Natural killer cell (primary cell): ENCODE measurements at regions not wholly inside any gene's neighbourhood (a gene's known extent, or its start where the extent isn't known, plus 50 kb on each side); places are given as distances from the start of the nearest gene placed in this dataset.

Experiments
- ATAC-seq, 3 donors: fragments of 150-1000 bp in 2 of 3; fragments of 200-7000 bp in 1 of 3; cut with Tn5 transposase; 1 replicate in 1 of 3; 2 replicates in 2 of 3; pipeline ENCODE4 v1.10.0; 2021; ENCODE audit warnings: mild to moderate bottlenecking in 2 of 3, moderate library complexity in 2 of 3
- DNase-seq, 2 donors: peaks; one replicate each; pipeline versions ENCODE4 v3.0.0 to v3.0.0-alpha.2; 2013 to 2021; ENCODE audit warnings: mixed read lengths in 1 of 2
- H3K27ac ChIP-seq: one replicate; pipeline ENCODE4 v1.5.1; 2013; ENCODE audit warnings: mild to moderate bottlenecking, low read length
- H3K27me3 ChIP-seq: one replicate; pipeline ENCODE4 v1.6.1; 2013; ENCODE audit warnings: low read length; ENCODE audit not compliant: control insufficient read depth, insufficient read depth
- H3K36me3 ChIP-seq: one replicate; pipeline ENCODE4 v1.6.1; 2013; ENCODE audit warnings: low read length; ENCODE audit not compliant: control insufficient read depth, insufficient read depth
- H3K4me1 ChIP-seq: one replicate; pipeline ENCODE4 v1.6.1; 2013; ENCODE audit warnings: low read length; ENCODE audit not compliant: control insufficient read depth, insufficient read depth
- H3K4me3 ChIP-seq: one replicate; pipeline ENCODE4 v1.5.1; 2013; ENCODE audit warnings: low read length
- H3K9me3 ChIP-seq: one replicate; pipeline ENCODE4 v1.6.1; 2013; ENCODE audit warnings: low read length; ENCODE audit not compliant: control insufficient read depth, insufficient read depth
- H3K27ac Mint-ChIP-seq, 2 donors: one replicate each; pipeline ENCODE4 v1.8.0; 2022; ENCODE audit warnings: mild to moderate bottlenecking in 2 of 2, mixed read lengths in 2 of 2, moderate library complexity in 1 of 2
- H3K27me3 Mint-ChIP-seq, 2 donors: one replicate each; pipeline ENCODE4 v1.8.0; 2022; ENCODE audit warnings: low read depth in 2 of 2, mixed read lengths in 2 of 2
- H3K36me3 Mint-ChIP-seq: one replicate; pipeline ENCODE4 v1.8.0; 2022; ENCODE audit warnings: mixed read lengths
- H3K4me1 Mint-ChIP-seq, 2 donors: one replicate each; pipeline ENCODE4 v1.8.0; 2022; ENCODE audit warnings: mixed read lengths in 2 of 2
- H3K4me3 Mint-ChIP-seq: one replicate; pipeline ENCODE4 v1.8.0; 2022; ENCODE audit warnings: mild to moderate bottlenecking, moderate library complexity, mixed read lengths
- H3K9me3 Mint-ChIP-seq, 2 donors: one replicate each; pipeline ENCODE4 v1.8.0; 2022; ENCODE audit warnings: mixed read lengths in 2 of 2
- WGBS: methylation state at CpG from one replicate; pipeline ENCODE4 v1.1.7; 2013; ENCODE audit warnings: missing lambda C conversion rate; ENCODE audit not compliant: insufficient coverage; 5-methylcytosine and 5-hydroxymethylcytosine counted together
- intact Hi-C: fragments of 100-400 bp; cut with micrococcal nuclease; formaldehyde crosslinking; loops from one replicate; pipeline ENCODE4 v1.14.2; 2022
- TF ChIP-seq, protein P1 (sequence below): fragments of 200-600 bp; IDR thresholded peaks from one replicate; pipeline ENCODE4 v1.8.0; 2022; ENCODE audit warnings: antibody characterized with exemption

DNA sequence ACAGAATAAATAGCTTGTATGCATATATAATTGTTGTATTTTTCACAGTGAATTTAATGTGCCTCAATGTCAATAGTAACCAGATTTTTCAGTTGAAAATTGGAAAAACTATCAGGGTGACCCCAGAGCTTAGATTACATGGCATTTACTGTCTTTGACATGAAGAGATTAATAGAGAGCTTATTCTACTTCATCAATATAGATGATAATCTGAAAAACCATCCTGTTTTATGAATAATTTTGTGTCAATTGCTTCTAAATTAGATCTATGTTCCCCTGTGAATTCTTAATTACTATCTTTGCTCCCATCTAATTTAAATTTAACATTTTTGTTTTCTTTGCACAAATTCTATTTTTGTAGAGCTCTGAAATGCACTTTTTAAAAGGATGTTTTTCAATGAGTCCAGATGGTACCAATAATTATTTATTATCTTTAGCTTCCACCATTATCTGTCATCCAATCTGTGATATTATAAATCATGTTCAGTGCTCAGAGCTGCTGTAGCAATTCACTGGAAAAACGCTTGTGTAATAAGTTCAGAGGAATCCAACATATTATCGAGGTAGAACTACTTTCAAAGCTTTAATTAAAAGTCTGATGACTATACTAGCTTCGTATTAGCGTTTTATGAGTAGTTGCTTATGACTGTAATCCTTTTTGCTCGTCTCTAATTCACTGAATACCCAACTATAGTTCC lies 291.4 kb downstream of the JRKL start:
- Mint-ChIP-seq H3K4me1 (no peaks in the 10 kb centered on the region), H3K4me3 (no peak overlapping the region), H3K9me3 (peaks cover 10 to 15% of the 10 kb centered on the region in 2 donors), H3K36me3 (peaks cover 7% of the 10 kb centered on the region), H3K27me3 (no peaks in the 10 kb centered on the region), H3K27ac (no peak overlapping the region)
- no peaks in the 10 kb centered on the region for H3K9me3 ChIP-seq
- WGBS, result 63% methylated on average over 2 of the region's 5 CpGs
- H3K4me1 ChIP-seq, result no peaks in the 10 kb centered on the region
- TF ChIP-seq, protein P1, sequence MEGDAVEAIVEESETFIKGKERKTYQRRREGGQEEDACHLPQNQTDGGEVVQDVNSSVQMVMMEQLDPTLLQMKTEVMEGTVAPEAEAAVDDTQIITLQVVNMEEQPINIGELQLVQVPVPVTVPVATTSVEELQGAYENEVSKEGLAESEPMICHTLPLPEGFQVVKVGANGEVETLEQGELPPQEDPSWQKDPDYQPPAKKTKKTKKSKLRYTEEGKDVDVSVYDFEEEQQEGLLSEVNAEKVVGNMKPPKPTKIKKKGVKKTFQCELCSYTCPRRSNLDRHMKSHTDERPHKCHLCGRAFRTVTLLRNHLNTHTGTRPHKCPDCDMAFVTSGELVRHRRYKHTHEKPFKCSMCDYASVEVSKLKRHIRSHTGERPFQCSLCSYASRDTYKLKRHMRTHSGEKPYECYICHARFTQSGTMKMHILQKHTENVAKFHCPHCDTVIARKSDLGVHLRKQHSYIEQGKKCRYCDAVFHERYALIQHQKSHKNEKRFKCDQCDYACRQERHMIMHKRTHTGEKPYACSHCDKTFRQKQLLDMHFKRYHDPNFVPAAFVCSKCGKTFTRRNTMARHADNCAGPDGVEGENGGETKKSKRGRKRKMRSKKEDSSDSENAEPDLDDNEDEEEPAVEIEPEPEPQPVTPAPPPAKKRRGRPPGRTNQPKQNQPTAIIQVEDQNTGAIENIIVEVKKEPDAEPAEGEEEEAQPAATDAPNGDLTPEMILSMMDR, result no peak
- intact Hi-C loops, result no loop called here
- no peak overlapping the region for H3K27ac ChIP-seq
- no peaks in the 10 kb centered on the region for H3K36me3 ChIP-seq
- ATAC-seq (no peak), DNase-seq (no peak)
- H3K4me3 ChIP-seq, result no peak overlapping the region
- H3K27me3 ChIP-seq, result no peaks in the 10 kb centered on the region

DNA sequence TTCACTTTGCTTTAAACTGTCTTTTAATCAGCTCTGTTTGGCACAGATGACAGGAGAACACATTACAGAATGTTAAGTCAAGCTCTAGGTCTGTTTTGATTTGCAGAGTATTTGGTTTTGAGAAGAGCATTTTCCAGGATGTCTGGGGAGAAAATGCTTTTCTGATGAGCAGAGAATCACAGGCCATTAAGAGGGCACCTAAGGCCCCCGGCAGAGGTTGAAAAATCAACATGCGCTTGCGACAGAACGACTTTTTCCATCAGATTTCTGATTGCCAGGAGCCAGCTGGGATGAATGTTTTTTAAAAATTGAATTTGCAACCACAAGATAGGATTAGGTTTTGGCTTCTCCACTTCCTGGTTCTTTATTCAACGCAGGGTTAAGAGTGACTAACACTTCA lies 304.5 kb downstream of the JRKL start:
- no peak overlapping the region for H3K27ac Mint-ChIP-seq
- no peaks in the 10 kb centered on the region for H3K4me1 ChIP-seq
- H3K9me3 Mint-ChIP-seq, result peaks cover 6 to 8% of the 10 kb centered on the region in 2 donors
- no peaks in the 10 kb centered on the region for H3K9me3 ChIP-seq
- no peaks in the 10 kb centered on the region for H3K27me3 ChIP-seq
- no peak for ATAC-seq
- TF ChIP-seq, protein P1, result no peak
- H3K4me1 Mint-ChIP-seq, result no peaks in the 10 kb centered on the region
- H3K36me3 ChIP-seq, result no peaks in the 10 kb centered on the region
- no peaks in the 10 kb centered on the region for H3K27me3 Mint-ChIP-seq
- 95% methylated on average over 4 of the region's 5 CpGs for WGBS
- no peak for DNase-seq
- no peak overlapping the region for H3K27ac ChIP-seq
- no peak overlapping the region for H3K4me3 Mint-ChIP-seq
- H3K36me3 Mint-ChIP-seq, result no peaks in the 10 kb centered on the region
- intact Hi-C loops, result no loop called here
- no peak overlapping the region for H3K4me3 ChIP-seq

DNA sequence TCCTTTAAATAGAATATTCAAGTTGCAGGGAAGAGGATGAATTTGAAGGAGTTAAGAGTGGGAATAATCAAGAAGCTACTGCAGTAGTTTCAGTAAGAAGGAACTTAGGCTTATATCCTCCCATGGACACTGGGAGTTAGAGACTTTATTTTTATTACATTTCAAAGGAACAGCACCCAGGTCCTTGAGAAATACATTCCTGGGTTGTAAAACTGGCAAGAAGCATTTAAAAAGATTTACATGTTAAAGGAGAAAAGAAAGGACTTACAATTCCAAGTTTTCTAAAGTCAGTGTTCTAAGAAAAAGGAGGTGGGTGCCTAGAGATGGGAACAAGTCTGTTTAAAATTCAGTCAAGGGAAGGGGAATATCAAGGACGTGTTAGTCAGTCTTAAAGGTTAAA lies 306.9 kb downstream of the JRKL start:
- Mint-ChIP-seq H3K27me3 (no peaks in the 10 kb centered on the region), H3K9me3 (peaks cover 7 to 9% of the 10 kb centered on the region in 2 donors), H3K27ac (no peak overlapping the region), H3K36me3 (no peaks in the 10 kb centered on the region), H3K4me3 (no peak overlapping the region), H3K4me1 (no peaks in the 10 kb centered on the region)
- H3K27me3 ChIP-seq, result no peaks in the 10 kb centered on the region
- intact Hi-C loops, result no loop called here
- no peaks in the 10 kb centered on the region for H3K9me3 ChIP-seq
- TF ChIP-seq, protein P1, result no peak
- no peaks in the 10 kb centered on the region for H3K36me3 ChIP-seq
- ATAC-seq (no peak), DNase-seq (no peak)
- WGBS, result 10% methylated on average over 1 of the region's 1 CpG
- no peaks in the 10 kb centered on the region for H3K4me1 ChIP-seq
- no peak overlapping the region for H3K27ac ChIP-seq
- H3K4me3 ChIP-seq, result no peak overlapping the region

DNA sequence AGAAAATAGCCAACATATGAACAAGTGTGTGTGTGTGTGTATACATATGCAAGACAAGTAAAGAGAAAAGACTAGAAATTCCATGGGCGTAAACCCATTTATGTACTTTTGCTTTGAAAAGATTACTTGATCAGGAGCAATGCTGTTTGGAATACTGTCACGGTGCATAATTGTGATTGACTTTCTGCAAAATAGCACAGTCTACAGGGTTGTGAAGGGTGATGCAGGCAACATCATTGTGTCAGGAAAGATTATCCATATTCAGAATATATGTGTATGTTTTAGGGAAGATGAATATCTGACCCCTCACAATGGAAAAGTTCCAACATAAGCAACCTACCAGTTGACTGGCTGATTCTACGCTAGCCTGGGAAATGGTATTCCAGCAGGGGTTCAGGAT lies 307.7 kb downstream of the JRKL start:
- no peaks in the 10 kb centered on the region for H3K36me3 Mint-ChIP-seq
- ATAC-seq (no peak), DNase-seq (no peak)
- Histone ChIP-seq H3K27ac (no peak overlapping the region), H3K4me1 (no peaks in the 10 kb centered on the region), H3K27me3 (no peaks in the 10 kb centered on the region), H3K4me3 (no peak overlapping the region), H3K36me3 (no peaks in the 10 kb centered on the region), H3K9me3 (no peaks in the 10 kb centered on the region)
- TF ChIP-seq, protein P1, result no peak
- H3K27me3 Mint-ChIP-seq, result no peaks in the 10 kb centered on the region
- H3K4me1 Mint-ChIP-seq, result no peaks in the 10 kb centered on the region
- intact Hi-C loops, result no loop called here
- H3K9me3 Mint-ChIP-seq, result peaks cover 9 to 11% of the 10 kb centered on the region in 2 donors
- WGBS, result 93% methylated on average over 3 of the region's 3 CpGs
- no peak overlapping the region for H3K4me3 Mint-ChIP-seq
- H3K27ac Mint-ChIP-seq, result no peak overlapping the region
